ENCODE measurements at regions not wholly inside any gene's neighbourhood (a gene's known extent, or its start where the extent isn't known, plus 50 kb on each side); places are given as distances from the start of the nearest gene placed in this dataset.

- TF ChIP-seq CTCF (conservative IDR thresholded peaks at IDR 0.05; ENCODE audit: low read depth, low read length) = no peak
- no peak for TF ChIP-seq EZH2 (IDR thresholded peaks at IDR 0.05; ENCODE audit: low read length, unreplicated experiment)
- no peak for TF ChIP-seq EZH2phosphoT487 (IDR thresholded peaks at IDR 0.05; ENCODE audit: borderline replicate concordance, low read length)
These were observed 200.4 kb downstream of the FOXD2 start for GRCh38 chr1:47638240-47638639.
